ENCODE measurements at regions not wholly inside any gene's neighbourhood (a gene's known extent, or its start where the extent isn't known, plus 50 kb on each side); places are given as distances from the start of the nearest gene placed in this dataset.

- no peak overlapping the region for H3K4me3 ChIP-seq (ENCODE audit: severe bottlenecking)
- no peaks in the 10 kb centered on the region for H3K36me3 ChIP-seq (ENCODE audit: low read depth)
- no peak for ATAC-seq (ENCODE audit: low read depth)
- no peak overlapping the region for H3K27ac ChIP-seq (ENCODE audit: poor library complexity, severe bottlenecking)
- DNase-seq (ENCODE audit: low spot score), result no peak
- H3K4me1 ChIP-seq (ENCODE audit: insufficient read depth, poor library complexity, severe bottlenecking), result no peaks in the 10 kb centered on the region
- TF ChIP-seq, protein P1, sequence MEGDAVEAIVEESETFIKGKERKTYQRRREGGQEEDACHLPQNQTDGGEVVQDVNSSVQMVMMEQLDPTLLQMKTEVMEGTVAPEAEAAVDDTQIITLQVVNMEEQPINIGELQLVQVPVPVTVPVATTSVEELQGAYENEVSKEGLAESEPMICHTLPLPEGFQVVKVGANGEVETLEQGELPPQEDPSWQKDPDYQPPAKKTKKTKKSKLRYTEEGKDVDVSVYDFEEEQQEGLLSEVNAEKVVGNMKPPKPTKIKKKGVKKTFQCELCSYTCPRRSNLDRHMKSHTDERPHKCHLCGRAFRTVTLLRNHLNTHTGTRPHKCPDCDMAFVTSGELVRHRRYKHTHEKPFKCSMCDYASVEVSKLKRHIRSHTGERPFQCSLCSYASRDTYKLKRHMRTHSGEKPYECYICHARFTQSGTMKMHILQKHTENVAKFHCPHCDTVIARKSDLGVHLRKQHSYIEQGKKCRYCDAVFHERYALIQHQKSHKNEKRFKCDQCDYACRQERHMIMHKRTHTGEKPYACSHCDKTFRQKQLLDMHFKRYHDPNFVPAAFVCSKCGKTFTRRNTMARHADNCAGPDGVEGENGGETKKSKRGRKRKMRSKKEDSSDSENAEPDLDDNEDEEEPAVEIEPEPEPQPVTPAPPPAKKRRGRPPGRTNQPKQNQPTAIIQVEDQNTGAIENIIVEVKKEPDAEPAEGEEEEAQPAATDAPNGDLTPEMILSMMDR (IDR thresholded peaks at IDR 0.05; ENCODE audit: poor library complexity, severe bottlenecking), result no peak
- H3K9me3 ChIP-seq (ENCODE audit: severe bottlenecking), result no peaks in the 10 kb centered on the region
- H3K27me3 ChIP-seq (ENCODE audit: insufficient read depth, poor library complexity, severe bottlenecking), result no peaks in the 10 kb centered on the region
These were observed 655.3 kb downstream of the SH3BGRL start for GRCh38 chrX:81857192-81857591.

DNA sequence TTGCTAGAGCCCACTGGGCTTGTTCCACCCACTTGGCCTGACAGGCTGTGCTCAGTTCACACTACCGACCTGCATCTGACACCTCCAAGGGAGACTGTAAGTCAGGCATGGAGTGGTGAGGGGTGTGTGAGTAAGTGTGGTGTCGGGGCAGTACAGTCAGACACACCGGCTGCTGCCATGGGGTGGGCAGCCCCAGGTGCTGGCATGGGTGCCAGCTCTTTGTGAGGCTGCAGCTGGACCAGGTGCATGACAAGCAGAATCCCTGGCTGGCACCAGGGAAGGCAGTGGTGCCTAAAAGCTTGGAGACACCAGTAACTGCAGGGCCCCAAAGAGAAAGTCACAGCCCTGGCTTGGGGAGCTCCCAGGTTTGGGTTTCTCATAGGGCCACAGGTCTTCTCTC is 665.0 kb downstream of the SH3BGRL start:
- TF ChIP-seq, protein P1 (IDR thresholded peaks at IDR 0.05; ENCODE audit: poor library complexity, severe bottlenecking), result no peak
- DNase-seq (ENCODE audit: low spot score) (no peak), ATAC-seq (ENCODE audit: low read depth) (no peak)
- Histone ChIP-seq H3K9me3 (ENCODE audit: severe bottlenecking) (no peaks in the 10 kb centered on the region), H3K27ac (ENCODE audit: poor library complexity, severe bottlenecking) (no peak overlapping the region), H3K36me3 (ENCODE audit: low read depth) (no peaks in the 10 kb centered on the region), H3K4me3 (ENCODE audit: severe bottlenecking) (no peak overlapping the region), H3K27me3 (ENCODE audit: insufficient read depth, poor library complexity, severe bottlenecking) (no peaks in the 10 kb centered on the region), H3K4me1 (ENCODE audit: insufficient read depth, poor library complexity, severe bottlenecking) (no peaks in the 10 kb centered on the region)

- H3K27ac ChIP-seq (ENCODE audit: poor library complexity, severe bottlenecking), result no peak overlapping the region
- H3K9me3 ChIP-seq (ENCODE audit: severe bottlenecking), result no peaks in the 10 kb centered on the region
- H3K36me3 ChIP-seq (ENCODE audit: low read depth), result no peaks in the 10 kb centered on the region
- H3K4me3 ChIP-seq (ENCODE audit: severe bottlenecking), result no peak overlapping the region
- no peaks in the 10 kb centered on the region for H3K27me3 ChIP-seq (ENCODE audit: insufficient read depth, poor library complexity, severe bottlenecking)
- no peak for DNase-seq (ENCODE audit: low spot score)
- no peak for ATAC-seq (ENCODE audit: low read depth)
- TF ChIP-seq, protein P1 (IDR thresholded peaks at IDR 0.05; ENCODE audit: poor library complexity, severe bottlenecking), result no peak
- H3K4me1 ChIP-seq (ENCODE audit: insufficient read depth, poor library complexity, severe bottlenecking), result no peaks in the 10 kb centered on the region
These were observed 667.1 kb downstream of the SH3BGRL start for GRCh38 chrX:81868979-81869378.

DNA sequence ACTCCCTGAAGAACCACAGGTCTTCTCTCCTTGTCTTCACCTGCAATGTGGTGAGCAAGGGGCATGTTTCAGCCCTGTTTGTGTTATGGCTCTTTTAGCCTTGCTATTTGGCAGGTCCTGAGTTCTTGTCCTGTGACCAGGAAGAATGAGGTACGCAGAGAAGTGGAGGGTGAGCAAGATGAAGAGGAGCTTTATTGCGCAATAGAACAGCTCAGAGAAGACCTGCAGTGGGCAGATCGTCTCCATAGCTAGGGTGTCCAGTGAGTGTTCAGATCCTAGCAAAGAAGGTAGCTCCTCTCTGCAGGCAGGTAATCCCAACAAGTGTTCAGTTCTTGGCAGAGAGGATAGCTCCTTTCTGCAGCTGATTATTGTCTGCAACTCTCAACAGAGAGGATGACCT is 672.9 kb downstream of the SH3BGRL start:
- Histone ChIP-seq H3K9me3 (ENCODE audit: severe bottlenecking) (no peaks in the 10 kb centered on the region), H3K36me3 (ENCODE audit: low read depth) (no peaks in the 10 kb centered on the region), H3K27ac (ENCODE audit: poor library complexity, severe bottlenecking) (no peak overlapping the region), H3K4me3 (ENCODE audit: severe bottlenecking) (no peak overlapping the region), H3K27me3 (ENCODE audit: insufficient read depth, poor library complexity, severe bottlenecking) (no peaks in the 10 kb centered on the region), H3K4me1 (ENCODE audit: insufficient read depth, poor library complexity, severe bottlenecking) (no peaks in the 10 kb centered on the region)
- ATAC-seq (ENCODE audit: low read depth) (no peak), DNase-seq (ENCODE audit: low spot score) (no peak)
- TF ChIP-seq, protein P1 (IDR thresholded peaks at IDR 0.05; ENCODE audit: poor library complexity, severe bottlenecking), result no peak

DNA sequence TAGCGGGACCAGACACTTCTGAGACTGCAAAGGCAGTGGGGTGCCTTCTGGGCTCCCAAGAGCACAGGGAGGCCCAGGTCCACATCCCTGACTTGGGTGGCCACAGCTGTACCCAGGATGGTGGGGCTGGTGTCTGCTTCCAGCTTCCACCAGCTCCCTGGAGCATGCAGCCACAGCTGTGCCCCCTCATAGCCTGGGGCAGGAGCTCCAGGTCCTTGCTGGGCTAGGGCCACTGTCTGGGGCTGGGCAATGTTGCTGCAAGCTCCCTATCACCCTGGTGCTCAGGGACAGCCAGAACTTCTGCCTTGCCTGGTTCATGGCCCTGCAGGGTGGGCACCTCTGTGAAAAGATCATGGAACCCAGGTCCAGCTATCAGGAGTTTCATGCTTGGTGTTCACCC is 673.9 kb downstream of the SH3BGRL start:
- no peak overlapping the region for H3K27ac ChIP-seq (ENCODE audit: poor library complexity, severe bottlenecking)
- H3K4me3 ChIP-seq (ENCODE audit: severe bottlenecking), result no peak overlapping the region
- no peak for DNase-seq (ENCODE audit: low spot score)
- TF ChIP-seq, protein P1 (IDR thresholded peaks at IDR 0.05; ENCODE audit: poor library complexity, severe bottlenecking), result no peak
- H3K36me3 ChIP-seq (ENCODE audit: low read depth), result no peaks in the 10 kb centered on the region
- H3K9me3 ChIP-seq (ENCODE audit: severe bottlenecking), result no peaks in the 10 kb centered on the region
- H3K27me3 ChIP-seq (ENCODE audit: insufficient read depth, poor library complexity, severe bottlenecking), result no peaks in the 10 kb centered on the region
- no peaks in the 10 kb centered on the region for H3K4me1 ChIP-seq (ENCODE audit: insufficient read depth, poor library complexity, severe bottlenecking)
- ATAC-seq (ENCODE audit: low read depth), result no peak
